Lower lobe of right lung (tissue), 2 donors: ENCODE measurements at regions not wholly inside any gene's neighbourhood (a gene's known extent, or its start where the extent isn't known, plus 50 kb on each side); places are given as distances from the start of the nearest gene placed in this dataset.
"Not testable (repeated sequence)": the region's sequence is repeated elsewhere in the genome, so short reads cannot be mapped to it uniquely, and the experiment has no call there.

Experiments
- ATAC-seq, 2 donors: fragments of 200-7000 bp; cut with Tn5 transposase; one replicate each; pipeline ENCODE4 v1.9.1; 2020 to 2022; ENCODE audit warnings: mild to moderate bottlenecking in 2 of 2, moderate library complexity in 2 of 2
- DNase-seq: peaks from one replicate; pipeline ENCODE4 v3.0.0-alpha.2; 2020
- H3K27ac ChIP-seq: fragments of 200-600 bp; one replicate; pipeline ENCODE4 v1.8.0; 2022
- H3K27me3 ChIP-seq: fragments of 200-600 bp; one replicate; pipeline ENCODE4 v1.8.0; 2022; ENCODE audit warnings: low read depth
- H3K36me3 ChIP-seq: fragments of 200-600 bp; one replicate; pipeline ENCODE4 v1.8.0; 2022; ENCODE audit warnings: mild to moderate bottlenecking
- H3K4me1 ChIP-seq: fragments of 200-600 bp; one replicate; pipeline ENCODE4 v1.8.0; 2022
- H3K4me3 ChIP-seq: fragments of 200-600 bp; one replicate; pipeline ENCODE4 v1.8.0; 2022; ENCODE audit warnings: mild to moderate bottlenecking
- H3K9me3 ChIP-seq: fragments of 200-600 bp; one replicate; pipeline ENCODE4 v1.8.0; 2022
- CTCF ChIP-seq: fragments of 200-600 bp; IDR thresholded peaks from one replicate; pipeline ENCODE4 v1.8.0; 2022; ENCODE audit warnings: antibody characterized with exemption, mild to moderate bottlenecking
- intact Hi-C: fragments of 100-400 bp; cut with DNase I; formaldehyde crosslinking; loops from one replicate; pipeline ENCODE4 v1.11.0; 2022
- donor health status: DM: no; HTN: yes; CAD: no; lungs with severe emphysema.

GRCh38 chr2:61597300-61598289, 59.4 kb upstream of the XPO1 start:
- intact Hi-C loops: no loop called here
- ATAC-seq: no peak
- TF ChIP-seq CTCF: no peak

GRCh38 chr2:61594201-61594600, 56.0 kb upstream of the XPO1 start:
- DNase-seq, H3K36me3 ChIP-seq, ATAC-seq, H3K9me3 ChIP-seq, H3K4me1 ChIP-seq, H3K27me3 ChIP-seq, H3K4me3 ChIP-seq, H3K27ac ChIP-seq, intact Hi-C loops: not testable (repeated sequence)

More at GRCh38 chr2:61597300-61598289, 59.4 kb upstream of the XPO1 start:
- DNase-seq: no peak
- H3K36me3 ChIP-seq: no peaks in the 10 kb centered on the region
- no peaks in the 10 kb centered on the region for H3K9me3 ChIP-seq
- no peak overlapping the region for H3K27ac ChIP-seq
- H3K4me1 ChIP-seq: no peaks in the 10 kb centered on the region
- H3K4me3 ChIP-seq: no peak overlapping the region
- H3K27me3 ChIP-seq: no peaks in the 10 kb centered on the region

GRCh38 chr2:61593648-61594047, 55.5 kb upstream of the XPO1 start:
- ATAC-seq, H3K9me3 ChIP-seq, H3K36me3 ChIP-seq, H3K27me3 ChIP-seq, intact Hi-C loops, DNase-seq, H3K4me1 ChIP-seq, H3K27ac ChIP-seq, H3K4me3 ChIP-seq: not testable (repeated sequence)

- no peaks in the 10 kb centered on the region for H3K27me3 ChIP-seq
- no peak for ATAC-seq
These were observed 52.1 kb upstream of the XPO1 start for GRCh38 chr2:61590214-61590613.

GRCh38 chr2:61588566-61588965, 50.4 kb upstream of the XPO1 start:
- H3K36me3 ChIP-seq: no peaks in the 10 kb centered on the region
- no peaks in the 10 kb centered on the region for H3K4me1 ChIP-seq
- no peak for DNase-seq
- ATAC-seq: no peak
- no peak overlapping the region for H3K27ac ChIP-seq
- no peak for TF ChIP-seq CTCF
- intact Hi-C loops: no loop called here
- H3K4me3 ChIP-seq: no peak overlapping the region
- no peaks in the 10 kb centered on the region for H3K9me3 ChIP-seq
- H3K27me3 ChIP-seq: no peaks in the 10 kb centered on the region

More at GRCh38 chr2:61590214-61590613, 52.1 kb upstream of the XPO1 start:
- DNase-seq: no peak
- H3K4me3 ChIP-seq: no peak overlapping the region
- no peak for TF ChIP-seq CTCF
- no peaks in the 10 kb centered on the region for H3K9me3 ChIP-seq
- intact Hi-C loops: no loop called here
- H3K4me1 ChIP-seq: no peaks in the 10 kb centered on the region
- no peak overlapping the region for H3K27ac ChIP-seq
- no peaks in the 10 kb centered on the region for H3K36me3 ChIP-seq
